Hindlimb muscle (tissue), 1 donor: ENCODE measurements at regions not wholly inside any gene's neighbourhood (a gene's known extent, or its start where the extent isn't known, plus 50 kb on each side); places are given as distances from the start of the nearest gene placed in this dataset.
"Not testable (repeated sequence)": the region's sequence is repeated elsewhere in the genome, so short reads cannot be mapped to it uniquely, and the experiment has no call there.

ENCODE experiments used
- DNase-seq: peaks from one replicate; pipeline ENCODE4 v3.0.0-alpha.2; 2013

GRCh38 chr9:41272879-41273548 lies 83.9 kb upstream of the ZNG1F start:
- DNase-seq = not testable (repeated sequence)

- not testable (repeated sequence) for DNase-seq
Measured at GRCh38 chr9:41270992-41271391, 81.9 kb upstream of the ZNG1F start.

GRCh38 chr9:41269471-41269870 lies 80.4 kb upstream of the ZNG1F start:
- DNase-seq = not testable (repeated sequence)

- not testable (repeated sequence) for DNase-seq
Measured at GRCh38 chr9:41269054-41269453, 79.9 kb upstream of the ZNG1F start.

- not testable (repeated sequence) for DNase-seq
Measured at GRCh38 chr9:41266602-41267001, 77.5 kb upstream of the ZNG1F start.

GRCh38 chr9:41266000-41266399 lies 76.9 kb upstream of the ZNG1F start:
- DNase-seq = not testable (repeated sequence)

GRCh38 chr9:41251973-41252372 lies 62.9 kb upstream of the ZNG1F start:
- not testable (repeated sequence) for DNase-seq

GRCh38 chr9:41251101-41251500 lies 62.0 kb upstream of the ZNG1F start:
- not testable (repeated sequence) for DNase-seq

- not testable (repeated sequence) for DNase-seq
Measured at GRCh38 chr9:41246702-41247101, 57.6 kb upstream of the ZNG1F start.
